ENCODE measurements at regions not wholly inside any gene's neighbourhood (a gene's known extent, or its start where the extent isn't known, plus 50 kb on each side); places are given as distances from the start of the nearest gene placed in this dataset.
A peak's percentile ranks its signal among the peaks of the same experiment; 100 is the strongest.

DNA sequence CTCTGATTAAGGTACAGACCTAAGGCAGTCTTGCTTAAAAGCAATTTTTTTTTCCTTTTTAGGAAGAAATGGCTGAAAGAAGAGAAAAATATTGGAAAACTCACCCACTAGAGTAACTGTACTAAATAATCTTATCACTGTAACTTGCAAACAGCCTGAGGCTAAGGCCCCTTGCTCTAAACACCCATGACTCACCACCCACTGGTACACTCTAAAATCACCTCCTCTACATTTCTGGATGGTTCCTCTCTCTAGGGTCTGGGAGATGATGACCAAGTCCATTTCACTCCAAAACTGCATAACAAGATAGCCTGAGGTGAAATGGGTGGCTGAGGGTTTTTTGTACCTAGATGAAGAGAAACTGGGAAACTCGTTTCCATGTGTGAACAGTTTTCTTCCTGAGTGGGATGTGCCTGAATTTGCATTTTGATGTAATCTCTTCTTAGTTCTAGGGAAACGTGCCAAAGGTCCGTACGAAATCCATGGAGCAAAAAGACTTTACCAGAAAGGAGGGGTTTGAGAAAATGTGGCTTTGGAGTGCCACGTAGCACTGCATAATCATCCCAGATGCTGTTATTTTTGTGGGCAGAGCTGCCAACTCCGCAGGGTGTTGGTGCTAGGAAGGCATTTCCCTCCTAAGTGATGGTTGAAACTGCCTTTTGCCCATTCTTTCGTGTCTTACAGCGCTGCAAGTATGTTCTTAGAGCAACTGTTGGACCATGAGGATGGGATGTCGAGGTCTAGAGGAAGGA, 113.5 kb upstream of the C10orf90 start:
- DNase-seq (ENCODE audit: low read depth): peak; percentile 3

DNA sequence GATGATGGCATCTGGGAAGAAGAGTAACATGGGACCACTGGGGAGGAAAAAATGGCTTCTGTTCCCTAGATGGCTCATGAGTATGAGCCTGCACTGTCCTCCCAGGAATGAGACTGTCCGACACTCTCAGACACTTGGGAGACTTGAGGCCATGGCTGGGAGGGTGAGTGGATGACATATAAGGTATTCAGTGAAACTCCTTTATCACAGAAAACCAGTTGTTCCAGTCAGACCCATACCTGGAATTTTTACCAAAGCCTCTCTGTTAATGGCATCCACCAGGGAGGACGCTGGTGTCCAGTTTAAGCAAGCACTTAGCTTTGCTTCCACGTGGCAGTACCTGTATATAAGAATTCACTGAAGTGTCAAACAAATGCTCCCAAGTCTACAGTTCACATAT, 116.7 kb upstream of the C10orf90 start:
- DNase-seq (ENCODE audit: low read depth): no peak

DNA sequence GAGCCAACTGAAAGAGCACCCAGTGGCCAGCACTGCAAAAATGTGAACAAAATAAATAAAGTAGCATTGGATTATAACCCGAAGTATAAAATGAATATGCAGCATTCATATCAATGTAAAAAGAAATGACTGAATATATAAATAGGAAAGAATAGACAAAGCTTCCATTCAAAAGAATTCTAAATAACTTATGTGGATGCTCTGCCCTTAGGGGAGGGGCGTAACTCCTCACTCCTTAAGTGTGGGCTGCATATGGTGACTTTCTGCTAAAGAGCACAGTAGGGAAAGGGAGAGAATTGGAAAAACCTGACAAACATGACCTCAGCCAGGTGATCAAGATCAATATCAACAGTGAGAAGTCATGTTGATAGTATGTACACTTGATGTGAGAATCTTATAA, 109.9 kb upstream of the DOCK1 start:
- no peak for DNase-seq (ENCODE audit: low read depth)

DNA sequence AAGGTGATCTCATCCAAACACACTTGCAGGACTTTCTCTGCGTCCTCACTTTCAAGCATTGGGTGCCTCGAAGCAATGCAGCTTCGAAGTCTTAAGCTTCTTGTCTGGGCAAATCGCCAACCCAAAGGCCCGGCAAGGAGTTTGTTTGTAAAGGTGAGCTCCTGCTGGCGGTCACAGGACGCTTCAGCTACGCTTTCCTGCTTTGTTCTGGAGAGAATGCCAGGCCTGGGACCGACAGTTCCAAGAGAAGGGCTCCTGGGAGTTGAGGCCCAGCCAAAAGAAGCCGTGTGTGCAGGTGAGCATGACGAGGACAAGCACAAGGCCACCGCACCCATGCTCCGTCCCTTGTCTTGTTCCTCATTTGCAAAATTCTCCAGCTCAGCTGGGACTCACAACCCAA, 106.6 kb upstream of the DOCK1 start:
- no peak for DNase-seq (ENCODE audit: low read depth)

DNA sequence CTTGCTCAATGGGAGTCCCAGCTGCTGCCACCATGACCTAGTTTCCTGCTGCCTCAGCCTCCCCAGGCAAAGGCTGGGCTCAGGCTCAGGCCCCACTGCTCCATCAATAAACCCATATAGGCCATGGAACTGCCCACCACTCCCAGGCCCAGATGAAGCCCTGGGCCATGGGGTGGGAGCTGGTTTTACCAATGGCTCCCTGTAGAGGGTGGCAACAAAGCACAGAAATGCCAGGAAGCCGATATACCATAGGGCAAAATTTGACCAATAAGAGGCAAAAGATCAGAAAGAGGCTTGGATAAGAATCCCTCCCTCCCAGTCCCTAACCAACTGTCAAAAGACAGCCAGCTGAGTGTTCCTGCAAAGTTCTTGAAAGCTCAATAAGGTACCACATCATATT, 101.8 kb upstream of the DOCK1 start:
- peak; percentile 2 for DNase-seq (ENCODE audit: low read depth)

DNA sequence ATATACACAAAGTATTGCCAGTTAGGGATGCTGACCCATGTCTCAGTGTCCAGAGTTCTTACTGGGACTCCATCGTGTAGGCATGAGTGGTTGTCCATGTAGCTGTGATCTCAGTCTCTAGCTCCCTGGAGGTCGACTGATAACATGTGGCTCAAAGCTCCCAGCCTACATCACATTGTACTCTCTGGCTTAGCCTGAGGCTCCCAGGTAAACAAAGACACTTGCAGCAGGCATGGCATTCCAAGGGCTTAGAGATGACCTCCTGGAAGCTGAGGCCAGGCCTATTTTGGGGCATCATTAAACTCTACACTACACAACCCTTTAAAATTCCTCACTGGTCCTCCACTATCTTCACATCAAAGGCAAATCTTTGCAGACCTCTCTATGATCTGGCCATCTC, 100.8 kb upstream of the DOCK1 start:
- no peak for DNase-seq (ENCODE audit: low read depth)

DNA sequence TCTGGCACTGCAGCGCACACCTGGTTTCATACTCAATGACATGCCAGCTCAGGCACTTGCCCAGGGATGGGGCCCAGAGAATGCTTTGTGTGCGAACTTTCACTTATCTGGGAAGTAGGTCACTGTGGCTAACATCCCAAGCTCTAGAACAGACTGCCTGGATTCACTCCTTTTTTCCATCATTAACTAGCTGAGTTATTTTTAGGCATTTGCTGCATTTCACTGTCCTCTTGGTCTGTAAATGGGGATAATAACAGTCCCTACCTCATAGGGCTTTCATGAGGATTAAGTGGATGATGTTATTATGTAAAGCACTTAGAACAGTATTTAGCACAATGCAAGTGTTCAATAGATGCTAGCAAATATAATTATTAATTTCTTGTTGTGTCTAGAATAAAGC, 98.7 kb upstream of the DOCK1 start:
- DNase-seq (ENCODE audit: low read depth): no peak

DNA sequence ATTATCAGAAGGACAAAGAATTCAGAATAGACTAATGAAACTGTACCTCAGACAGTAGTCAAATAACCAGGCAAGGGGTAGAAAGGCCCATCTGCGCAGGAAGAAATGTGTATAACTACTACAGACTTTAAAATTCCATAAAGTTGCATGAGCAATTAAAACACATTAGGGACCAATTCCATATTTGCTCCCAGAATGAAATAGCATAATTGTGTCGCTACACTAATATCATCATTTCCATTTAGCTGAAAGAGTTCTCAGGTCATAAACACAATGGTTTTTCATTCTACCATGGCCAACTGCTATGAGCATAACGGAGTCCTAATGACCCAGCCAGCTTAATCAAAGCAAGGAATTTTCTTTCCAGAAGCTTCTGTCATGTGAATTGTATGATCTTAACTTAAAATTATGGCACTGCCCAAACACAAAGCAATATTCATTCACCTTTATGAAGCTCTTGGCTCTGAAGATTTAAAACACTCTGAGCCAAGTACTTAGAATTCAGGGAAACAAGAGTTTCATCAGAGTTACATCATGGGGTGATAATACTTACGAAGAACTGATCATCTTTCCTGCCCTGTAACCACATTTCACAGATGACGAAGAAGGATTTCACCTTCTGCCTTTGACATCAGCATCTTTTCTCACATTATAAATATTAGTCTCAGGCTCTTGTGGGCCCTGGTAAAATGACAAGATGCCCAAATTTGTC, 98.1 kb upstream of the DOCK1 start:
- DNase-seq (ENCODE audit: low read depth): no peak

DNA sequence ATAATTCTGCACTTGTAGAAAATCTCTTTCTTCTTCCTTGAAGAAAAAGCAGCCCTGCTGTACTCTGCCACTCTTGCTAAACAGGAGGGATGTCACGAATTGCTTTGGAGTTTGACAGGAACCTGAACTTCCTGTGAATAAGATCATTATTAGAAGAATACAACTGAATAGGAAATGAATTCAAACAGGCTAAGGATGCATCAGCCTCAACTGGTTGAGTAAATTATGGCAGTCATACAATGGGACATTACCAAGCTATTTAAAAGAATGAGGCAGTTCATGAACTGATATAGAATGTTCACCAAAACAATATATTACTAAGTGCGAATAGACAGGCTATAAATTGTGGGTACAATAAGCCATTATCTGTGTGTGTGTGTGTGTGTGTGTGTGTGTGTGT, 97.1 kb upstream of the DOCK1 start:
- DNase-seq (ENCODE audit: low read depth): no peak

DNA sequence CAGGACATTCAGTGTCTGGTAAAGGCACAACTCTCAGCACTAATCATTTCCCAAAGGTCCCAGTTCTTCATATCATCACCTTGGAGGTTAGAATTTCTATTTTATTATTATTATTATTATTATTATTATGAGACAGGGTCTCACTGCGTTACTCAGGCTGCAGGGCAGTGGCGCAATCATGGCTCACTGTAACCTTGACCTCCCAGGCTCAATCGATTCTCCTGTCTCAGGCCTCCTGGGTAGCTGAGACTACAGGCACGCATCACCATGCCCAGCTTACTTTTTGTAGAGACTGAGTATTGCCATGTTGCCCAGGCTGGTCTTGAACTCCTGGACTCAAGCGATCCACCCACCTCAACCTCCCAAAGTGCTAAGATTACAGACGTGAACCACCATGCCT, 91.8 kb upstream of the DOCK1 start:
- no peak for DNase-seq (ENCODE audit: low read depth)

DNA sequence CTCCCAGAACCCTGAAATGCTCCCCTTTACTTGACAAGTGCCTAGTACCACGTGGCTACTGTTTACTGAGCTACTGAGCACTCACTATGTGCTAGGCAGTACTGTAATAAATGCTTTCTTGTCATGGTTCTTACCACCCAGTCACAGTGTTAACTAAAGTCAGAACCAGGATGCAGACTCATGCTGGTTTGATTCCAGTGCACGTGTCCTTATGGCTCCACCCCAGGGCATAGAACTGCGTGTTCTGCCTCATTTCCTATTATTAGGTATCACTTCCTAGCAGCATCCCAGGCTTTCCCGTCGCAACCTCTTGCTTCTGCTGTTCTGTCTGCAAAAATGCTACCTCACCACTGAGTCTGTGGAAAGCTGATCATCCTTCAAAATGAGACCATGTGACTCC, 71.7 kb upstream of the DOCK1 start:
- DNase-seq (ENCODE audit: low read depth): peak; percentile 3

DNA sequence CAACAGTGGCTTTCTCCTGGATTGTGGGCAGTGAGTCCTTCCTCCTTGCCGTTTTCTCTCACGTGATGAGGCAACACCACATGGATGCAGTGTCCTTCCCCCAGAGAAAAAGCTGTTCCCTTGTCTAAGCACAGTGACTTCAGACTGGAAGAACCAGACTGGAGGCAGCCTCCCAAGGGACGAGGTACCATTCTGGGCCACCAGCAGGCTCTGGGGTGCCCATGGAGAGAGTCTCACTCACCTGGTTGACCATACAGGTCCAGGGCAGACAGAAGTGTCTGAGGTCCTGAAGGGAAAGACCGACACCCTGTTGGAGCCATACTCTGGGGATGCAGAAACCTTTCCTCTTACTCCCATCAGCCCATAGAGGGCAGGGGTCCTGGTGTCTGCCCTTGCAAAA, 69.2 kb upstream of the DOCK1 start:
- no peak for DNase-seq (ENCODE audit: low read depth)

DNA sequence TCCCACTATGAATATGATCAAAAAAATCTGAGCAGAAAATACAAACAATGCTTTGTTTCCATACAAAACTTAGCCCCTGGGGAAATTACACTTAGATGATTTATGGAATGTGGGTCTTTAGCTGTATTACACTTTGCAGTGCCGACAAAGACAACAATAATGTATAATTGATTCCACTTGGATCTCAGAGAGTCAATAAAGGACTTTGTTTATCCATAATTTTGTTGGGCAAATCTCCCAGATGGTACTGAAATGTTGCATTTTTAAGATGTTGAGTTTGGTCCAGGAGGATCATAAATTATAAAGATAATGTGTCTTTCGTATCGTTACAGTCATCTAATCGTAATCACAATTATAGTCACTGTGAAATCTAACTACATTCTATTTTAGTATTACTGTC, 66.9 kb upstream of the DOCK1 start:
- DNase-seq (ENCODE audit: low read depth): no peak

DNA sequence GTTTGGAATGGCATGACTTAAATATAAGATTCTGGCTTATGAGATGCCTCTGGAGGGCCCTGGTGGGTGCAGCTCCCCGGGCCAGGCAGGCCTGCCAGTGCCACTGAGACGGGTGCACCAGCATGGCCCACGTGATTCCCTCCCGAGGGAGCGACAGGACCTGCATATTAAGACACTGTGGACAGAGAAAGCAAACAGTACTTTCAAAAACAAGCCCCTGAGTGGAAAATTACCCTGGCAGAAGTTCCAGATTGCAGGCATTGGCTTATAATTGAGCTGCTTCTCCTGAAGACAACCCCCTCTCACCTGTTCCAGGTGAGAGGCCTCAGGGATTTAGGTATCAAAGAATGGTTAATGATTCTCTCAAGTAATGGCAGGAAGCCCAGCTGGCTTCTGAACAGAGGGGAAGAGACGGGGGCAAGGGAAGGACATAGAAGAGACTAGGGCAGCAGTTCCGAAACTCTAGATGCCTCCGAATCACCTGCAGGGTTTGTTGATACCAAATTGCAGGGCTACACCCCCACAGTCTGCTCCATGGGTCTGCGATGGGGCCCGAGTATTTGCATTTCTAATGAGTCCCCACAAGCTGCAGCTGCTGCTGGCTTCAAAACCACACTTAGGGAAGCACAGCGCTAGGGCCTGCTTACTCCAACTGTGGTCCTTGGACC, 66.0 kb upstream of the DOCK1 start:
- no peak for DNase-seq (ENCODE audit: low read depth)

DNA sequence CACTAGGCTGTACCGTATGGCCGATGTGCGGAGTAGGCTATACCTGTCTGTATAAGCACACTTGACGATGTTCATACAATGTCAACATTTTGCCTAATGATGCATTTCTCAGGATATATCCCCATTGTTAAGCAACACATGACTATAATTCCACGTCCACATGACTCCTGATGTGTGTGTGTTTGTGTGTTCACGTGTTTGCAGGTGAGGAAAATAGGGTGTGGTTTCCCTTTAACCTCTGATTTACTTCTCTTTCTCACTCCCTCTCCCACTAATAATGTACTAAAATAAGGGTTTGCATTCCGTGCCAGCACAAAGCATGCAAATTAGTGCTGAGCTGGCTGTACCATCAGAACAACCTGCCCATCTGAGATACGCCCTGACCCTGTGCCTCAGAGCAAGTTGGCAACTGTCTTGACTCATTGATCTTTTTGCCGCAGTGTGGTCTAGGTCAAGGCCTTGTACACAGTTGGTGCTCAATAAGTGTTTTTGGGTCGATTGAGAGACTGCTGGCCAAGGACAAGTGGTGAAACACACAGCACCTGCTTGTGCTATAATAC, 64.6 kb upstream of the DOCK1 start:
- no peak for DNase-seq (ENCODE audit: low read depth)

DNA sequence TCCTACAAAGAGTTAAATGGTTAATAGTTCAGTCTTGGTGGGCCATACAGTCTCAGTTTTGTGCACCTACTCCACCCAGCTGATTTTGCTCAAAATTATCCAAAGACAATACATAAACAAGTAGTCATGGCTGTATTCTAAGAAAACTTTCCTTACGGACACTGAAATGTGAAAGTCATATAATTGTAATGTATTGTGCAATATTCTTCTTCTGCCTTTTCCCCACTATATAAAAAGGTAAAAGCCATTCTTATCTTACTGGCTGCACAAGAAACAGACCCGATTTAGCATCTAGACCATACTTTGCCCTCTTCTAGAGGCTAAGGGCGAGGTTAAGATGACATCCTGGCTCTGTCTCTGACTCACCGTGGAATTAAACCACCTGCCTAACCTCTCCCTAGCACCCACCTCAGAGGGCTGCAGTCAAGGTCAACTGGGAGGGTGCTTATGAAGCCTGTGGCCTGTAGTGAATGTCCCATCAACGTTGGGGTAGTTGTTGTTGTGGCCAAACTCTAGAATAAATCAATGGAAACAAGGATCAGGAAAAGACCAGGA, 63.8 kb upstream of the DOCK1 start:
- no peak for DNase-seq (ENCODE audit: low read depth)

DNA sequence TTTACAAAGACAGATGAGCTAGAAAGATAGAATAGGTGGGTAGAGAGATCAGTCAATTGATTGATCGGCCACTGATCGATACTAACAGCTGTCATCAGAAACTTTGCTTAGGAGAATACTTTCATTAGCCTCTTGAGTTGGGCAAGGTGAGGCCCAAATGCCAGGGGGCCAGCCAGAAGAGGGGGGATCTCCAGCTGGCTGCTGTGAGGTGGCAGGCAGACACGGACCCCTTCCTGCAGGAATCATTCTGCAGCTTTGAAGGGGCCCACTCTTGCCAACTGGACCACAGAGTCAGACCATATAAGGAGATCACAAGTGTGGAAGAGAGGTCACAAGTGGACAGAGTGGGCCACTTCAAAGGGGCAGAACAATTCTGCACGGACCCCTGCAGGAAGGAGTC, 62.9 kb upstream of the DOCK1 start:
- no peak for DNase-seq (ENCODE audit: low read depth)

DNA sequence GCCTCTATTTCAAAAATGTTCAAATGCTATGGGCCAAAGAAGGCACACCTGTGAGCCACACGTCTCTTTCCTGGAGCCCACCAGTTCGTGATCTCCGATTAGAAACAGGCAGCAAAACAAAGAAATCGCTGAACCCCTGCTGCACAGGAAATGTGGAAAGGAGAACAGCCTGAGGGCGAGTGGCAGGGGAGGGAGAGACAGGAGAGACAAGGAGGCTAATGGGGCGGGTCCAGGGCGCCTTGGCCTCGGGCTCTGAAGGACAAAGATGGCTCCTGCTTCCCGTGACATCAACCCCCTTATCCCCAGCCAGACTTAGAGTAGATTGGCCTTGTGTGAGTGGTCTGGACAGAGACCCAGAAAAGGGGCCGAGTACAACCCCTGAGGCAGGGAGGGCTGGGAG, 62.4 kb upstream of the DOCK1 start:
- no peak for DNase-seq (ENCODE audit: low read depth)

DNA sequence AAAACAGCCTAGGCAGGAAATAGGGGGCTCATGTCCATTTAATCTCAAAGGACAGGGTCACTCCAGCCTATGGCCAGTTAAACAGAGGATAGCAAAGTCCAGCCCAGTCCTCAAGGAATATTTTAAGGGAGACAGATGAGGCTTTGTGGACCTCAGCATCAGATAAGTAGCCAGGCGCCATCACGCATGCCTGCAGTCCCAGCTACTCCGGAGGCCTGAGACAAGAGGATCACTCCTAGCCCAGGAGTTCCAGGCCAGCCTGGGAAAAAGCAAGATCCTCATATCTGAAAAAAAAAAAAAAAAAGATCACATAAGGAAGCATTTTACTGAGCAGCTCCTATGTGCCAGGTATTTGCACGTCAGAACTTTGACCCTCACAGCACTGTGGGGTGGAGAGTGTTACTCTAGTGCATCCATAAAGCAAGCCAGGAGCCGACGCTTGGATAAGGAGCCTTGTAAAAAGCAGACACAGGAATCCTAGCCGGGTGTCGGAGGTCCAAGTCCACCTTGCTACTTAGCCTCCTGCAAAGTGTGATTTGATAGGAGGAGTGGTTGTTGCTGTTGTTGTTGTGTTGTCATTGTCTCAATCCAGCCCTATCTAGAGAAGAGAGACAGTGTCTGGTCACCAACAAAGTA, 61.8 kb upstream of the DOCK1 start:
- DNase-seq (ENCODE audit: low read depth): no peak

DNA sequence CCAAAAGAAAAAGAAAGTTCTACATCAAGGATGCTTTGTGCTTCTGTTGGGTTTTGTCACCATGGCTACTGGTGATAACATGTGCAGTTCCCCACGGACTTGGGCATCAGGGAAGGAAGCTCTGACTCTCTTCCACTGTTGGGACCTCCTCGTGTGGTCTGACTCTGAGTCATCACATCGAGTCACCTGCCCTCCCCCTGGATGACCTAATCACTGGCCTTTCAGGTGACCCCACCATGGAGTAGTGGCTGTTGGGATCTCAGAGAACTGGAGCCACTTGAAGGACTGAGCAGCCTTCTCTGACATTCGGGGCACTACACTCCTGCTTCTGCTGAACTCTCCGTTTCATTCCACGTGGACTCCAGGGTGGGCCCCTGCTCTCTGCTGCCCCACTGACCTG, 60.8 kb upstream of the DOCK1 start:
- DNase-seq (ENCODE audit: low read depth): peak; percentile 4

DNA sequence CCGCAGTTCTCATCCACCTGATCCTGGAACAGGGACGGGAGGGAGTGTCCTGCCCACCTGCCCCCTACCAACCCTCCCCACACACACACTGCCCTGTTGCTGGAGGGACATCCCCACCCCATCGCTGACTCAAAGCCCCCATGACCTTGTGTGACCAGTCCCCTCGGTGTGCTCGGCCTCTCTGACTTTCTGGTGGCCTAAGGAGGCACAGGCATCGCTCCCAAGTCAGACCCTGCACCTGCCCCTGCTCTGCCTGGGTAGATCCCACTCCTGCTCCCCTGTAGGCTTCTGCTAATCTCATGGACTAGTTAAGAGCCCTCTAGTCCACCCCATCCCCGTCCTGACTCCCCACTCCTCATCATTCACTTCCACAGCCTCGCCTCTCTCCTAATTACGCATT, 58.8 kb upstream of the DOCK1 start:
- no peak for DNase-seq (ENCODE audit: low read depth)

DNA sequence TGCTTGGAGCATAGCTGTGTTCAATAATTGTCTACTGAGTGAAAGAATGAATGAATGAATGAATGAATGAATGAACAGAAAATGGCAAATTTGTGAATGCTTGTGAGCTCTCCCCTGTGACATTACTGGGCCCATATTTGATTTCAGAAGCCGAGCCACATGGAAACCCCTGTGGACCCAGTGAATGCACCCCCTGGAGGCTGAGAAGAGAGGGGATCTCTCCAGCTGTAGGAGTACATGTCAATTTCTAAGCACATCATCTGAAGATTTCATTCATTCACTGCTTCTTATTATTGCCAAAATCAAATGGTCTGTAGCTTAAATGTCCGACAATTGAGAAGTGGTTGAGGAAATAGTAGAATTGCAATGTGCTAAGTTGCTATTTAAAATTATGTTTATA, 58.3 kb upstream of the DOCK1 start:
- DNase-seq (ENCODE audit: low read depth): no peak
